T1000 (cell line): ENCODE measurements at regions not wholly inside any gene's neighbourhood (a gene's known extent, or its start where the extent isn't known, plus 50 kb on each side); places are given as distances from the start of the nearest gene placed in this dataset.
A peak's percentile ranks its signal among the peaks of the same experiment; 100 is the strongest.
"Not testable (repeated sequence)": the region's sequence is repeated elsewhere in the genome, so short reads cannot be mapped to it uniquely, and the experiment has no call there.

Experiments used
- DNase-seq: peaks from one replicate; lab custom pipeline; 2025; ENCODE audit warnings: mixed read lengths; lab: John Stamatoyannopoulos, UW

GRCh38 chr5:110872200-110872599 is 133.4 kb downstream of the SLC25A46 start:
- no peak for DNase-seq

DNA sequence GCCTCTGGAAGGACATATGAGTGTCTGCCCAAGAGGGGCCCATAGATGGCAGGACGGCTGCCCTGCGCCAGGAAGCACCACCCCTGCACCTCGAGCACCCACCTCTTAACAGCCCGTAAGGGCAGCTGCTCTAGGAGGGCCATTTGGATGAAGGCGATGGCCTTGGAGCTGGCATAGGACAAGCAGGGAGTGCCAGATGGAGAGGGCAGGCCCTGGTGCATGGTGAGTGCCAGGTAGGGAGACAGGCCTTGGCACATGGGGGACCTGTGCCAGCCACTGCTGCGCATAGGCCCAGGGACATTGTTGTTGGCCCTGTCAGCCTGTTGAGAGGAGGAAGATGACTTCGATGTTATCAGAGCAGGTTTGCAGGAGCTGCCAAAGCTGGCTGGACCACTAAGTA is 134.2 kb downstream of the SLC25A46 start:
- DNase-seq = no peak

DNA sequence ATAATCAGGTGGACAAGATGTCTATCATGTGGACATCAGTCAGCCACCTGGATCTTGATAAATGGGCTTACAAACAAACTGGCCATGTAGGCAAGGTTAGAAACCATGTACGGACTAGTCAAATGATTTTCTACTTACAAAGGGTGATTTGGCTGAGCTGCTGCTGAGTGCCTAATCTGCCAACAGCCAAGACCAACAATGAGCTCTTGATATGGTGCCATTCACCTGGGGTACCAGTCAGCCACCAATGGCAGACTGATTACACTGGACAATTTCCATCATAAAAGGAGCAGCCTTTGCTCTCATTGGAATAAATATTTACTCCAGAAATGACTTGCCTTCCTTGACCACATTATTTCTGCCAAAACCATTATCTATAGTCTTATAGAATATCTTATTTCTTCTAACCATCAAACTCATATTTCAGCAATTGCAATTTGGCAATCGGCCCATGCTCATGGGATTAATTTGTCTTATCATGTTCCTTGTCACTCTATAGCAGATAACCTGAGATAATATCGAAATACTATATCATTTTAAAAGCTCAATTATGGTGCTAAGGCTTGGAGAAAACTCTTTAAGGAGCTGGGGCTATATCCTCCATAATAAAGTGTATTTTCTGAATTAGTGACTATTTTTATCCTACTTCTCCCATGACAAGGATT is 135.1 kb downstream of the SLC25A46 start:
- no peak for DNase-seq

GRCh38 chr5:110875115-110875514 is 136.3 kb downstream of the SLC25A46 start:
- not testable (repeated sequence) for DNase-seq

GRCh38 chr5:110878115-110878514 is 139.3 kb downstream of the SLC25A46 start:
- no peak for DNase-seq

- no peak for DNase-seq
Measured at GRCh38 chr5:110879675-110880074, 140.9 kb downstream of the SLC25A46 start.

GRCh38 chr5:110880413-110880812 is 141.6 kb downstream of the SLC25A46 start:
- peak; percentile 57 for DNase-seq

GRCh38 chr5:110884005-110884404 is 145.2 kb downstream of the SLC25A46 start:
- DNase-seq = no peak

DNA sequence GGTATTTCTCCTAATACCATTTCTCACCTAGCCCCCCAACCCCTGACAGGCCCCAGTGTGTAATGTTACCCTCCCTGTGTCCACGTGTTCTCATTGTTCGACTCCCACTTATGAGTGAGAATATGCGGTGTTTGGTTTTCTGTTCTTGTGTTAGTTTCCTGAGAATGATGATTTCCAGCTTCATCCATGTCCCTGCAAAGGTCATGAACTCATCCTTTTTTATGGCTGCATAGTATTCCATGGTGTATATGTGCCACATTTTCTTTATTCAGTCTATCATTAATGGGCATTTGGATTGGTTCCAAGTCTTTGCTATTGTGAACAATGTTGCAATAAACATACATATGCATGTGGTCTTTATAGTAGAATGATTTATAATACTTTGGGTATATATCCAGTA is 148.4 kb downstream of the SLC25A46 start:
- DNase-seq = not testable (repeated sequence)

DNA sequence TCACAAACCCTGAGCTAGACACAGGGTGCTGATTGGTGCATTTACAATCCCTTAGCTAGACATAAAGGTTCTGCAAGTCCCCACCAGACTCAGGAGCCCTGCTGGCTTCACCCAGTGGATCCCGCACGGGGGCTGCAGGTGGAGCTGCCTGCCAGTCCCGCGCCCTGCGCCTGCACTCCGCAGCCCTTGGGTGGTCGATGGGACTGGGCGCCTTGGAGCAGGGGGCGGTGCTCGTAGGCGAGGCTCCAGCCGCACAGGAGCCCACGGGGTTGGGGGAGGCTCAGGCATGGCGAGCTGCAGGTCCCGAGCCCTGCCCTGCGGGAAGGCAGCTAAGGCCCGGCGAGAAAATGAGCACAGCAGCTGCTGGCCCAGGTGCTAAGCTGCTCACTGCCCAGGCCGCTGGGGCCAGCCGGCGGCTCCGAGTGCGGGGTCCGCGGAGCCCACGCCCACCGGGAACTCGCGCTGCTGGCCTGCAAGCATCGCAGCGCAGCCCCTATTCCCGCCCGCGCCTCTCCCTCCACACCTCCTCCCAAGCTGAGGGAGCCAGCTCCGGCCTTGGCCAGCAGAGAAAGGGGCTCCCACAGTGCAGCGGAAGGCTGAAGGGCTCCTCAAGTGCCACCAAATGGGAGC is 155.2 kb downstream of the SLC25A46 start:
- DNase-seq = not testable (repeated sequence)

DNA sequence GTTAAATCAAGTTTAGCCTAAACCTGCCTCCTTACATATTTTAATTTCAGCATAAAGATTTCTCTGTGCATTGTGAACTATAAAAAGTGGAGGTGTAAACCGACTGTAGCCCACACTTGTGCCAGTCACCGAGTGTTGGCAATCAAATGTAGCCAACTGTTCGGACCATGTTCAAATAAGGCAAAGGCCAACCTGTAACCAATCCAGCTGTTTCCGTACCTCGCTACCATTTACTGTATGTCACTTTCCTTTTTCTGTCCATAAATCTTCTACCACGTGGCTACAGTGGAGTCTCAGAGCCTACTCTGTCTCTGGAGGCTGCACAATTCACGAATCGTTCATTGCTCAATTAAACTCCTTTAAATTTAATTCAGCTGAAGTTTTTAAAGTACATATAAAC is 156.0 kb downstream of the SLC25A46 start:
- DNase-seq = no peak

DNA sequence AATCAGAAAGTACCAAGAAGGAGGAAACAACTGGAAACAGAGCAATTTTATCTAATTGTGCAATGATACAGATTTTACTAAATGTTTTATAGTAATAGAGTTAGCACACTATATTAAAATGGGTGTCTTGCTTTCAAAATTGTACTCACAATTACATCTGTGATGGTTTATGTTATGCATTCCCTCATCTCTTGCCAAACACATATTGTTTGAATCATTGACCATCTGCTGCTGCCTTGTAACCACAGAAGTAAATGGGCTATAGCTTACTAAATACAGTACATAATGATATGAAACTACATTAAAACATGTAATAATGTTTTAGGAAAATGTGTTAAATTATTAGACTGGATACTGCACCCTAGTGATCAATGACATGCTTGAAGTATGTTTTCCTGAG is 158.1 kb downstream of the SLC25A46 start:
- no peak for DNase-seq

DNA sequence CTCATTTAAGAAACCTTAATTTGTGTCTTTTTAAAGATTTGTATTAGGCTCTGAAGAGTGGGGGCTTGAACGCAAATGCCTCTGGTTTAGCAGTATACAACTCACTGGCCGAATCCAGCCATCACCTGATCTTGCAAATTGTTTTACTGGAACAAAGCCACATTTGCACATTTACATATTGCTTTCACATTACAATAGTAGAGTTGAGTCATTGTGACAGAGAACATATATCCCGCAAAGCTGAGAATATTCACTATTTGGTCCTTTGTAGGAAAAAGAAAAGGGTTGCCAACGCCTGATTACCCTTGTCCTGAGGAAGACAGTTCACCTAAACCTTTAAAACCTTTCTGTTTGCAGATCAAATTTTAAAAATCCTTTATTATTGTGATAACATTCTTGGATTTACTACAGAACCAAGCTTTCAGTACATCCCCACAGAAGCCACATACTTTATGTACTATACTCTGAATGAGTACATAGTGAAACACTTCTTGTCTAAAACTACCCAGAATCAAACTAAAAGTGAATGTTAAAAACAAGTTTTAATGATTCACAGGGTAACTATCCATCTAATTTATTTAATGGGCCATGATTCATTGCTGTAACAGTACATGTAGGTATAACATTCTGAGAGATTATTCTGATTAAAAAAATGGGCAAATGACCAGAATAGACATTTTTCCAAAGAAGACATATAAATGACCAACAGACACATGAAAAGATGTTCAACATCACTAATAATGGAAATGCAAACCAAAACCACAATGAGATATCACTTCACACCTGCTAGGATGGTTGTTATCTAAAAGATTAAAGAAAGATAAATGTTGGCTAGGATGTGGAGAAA is 161.0 kb downstream of the SLC25A46 start:
- DNase-seq = peak; percentile 1

GRCh38 chr5:110900829-110901228 is 162.0 kb downstream of the SLC25A46 start:
- no peak for DNase-seq

DNA sequence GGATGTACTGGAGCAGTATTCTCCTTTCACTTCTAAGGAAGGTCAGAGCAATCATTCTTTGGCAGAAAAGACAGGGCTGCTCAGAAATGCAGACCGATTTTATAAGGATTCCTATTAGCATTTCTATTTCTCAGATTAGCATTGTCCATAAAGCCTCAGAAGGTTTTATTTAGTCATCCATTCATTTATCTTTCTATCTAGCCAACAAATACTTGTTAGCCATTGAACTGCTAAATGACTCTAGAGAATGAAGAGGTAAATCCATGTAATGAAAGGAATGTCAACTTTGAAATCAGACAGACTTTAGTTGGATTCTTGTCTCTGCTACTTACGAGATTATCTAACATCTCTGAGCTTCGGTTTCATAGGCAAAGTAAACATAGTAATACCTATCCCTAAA is 165.2 kb downstream of the SLC25A46 start:
- no peak for DNase-seq

DNA sequence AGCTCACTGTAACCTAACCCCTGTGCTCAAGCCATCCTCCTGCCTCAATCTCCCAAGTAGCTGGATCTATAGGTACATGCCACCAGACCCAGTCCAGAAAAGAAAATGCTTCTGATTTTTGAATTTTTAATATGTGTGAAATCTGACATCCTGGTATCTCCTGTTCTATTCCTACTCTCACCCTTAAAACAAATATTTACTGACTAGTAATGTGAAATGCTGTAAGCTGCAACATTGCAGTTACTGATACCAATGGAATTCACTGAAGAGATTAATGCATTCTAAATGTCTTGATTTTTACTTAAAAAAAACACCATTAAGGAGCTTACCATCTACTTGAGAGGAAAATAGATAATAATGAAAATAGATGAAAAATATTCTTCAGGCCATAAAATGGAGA is 162.7 kb upstream of the TSLP start:
- DNase-seq = no peak

DNA sequence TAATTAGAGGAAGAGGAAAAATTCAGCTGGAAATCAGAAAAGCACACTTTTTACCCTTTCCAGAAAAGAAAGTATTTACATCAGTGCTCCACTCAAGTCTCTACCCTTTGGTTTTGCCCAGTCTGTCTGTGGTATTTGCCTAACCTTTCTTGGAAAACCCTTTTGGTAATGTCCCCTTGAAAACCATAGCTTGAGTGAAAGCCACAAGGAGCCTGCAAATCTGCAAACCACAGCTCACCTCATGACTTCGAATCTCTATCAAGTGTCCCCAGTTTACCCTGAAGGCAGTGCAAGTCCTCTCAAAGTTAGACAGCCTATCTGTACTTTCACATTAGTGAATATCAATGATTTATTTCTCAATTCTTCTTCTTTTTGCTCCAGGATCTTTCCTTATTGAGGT is 162.1 kb upstream of the TSLP start:
- no peak for DNase-seq

- DNase-seq = no peak
Measured at GRCh38 chr5:110909950-110910349, 161.6 kb upstream of the TSLP start.

- DNase-seq = no peak
Measured at GRCh38 chr5:110913221-110913620, 158.3 kb upstream of the TSLP start.

DNA sequence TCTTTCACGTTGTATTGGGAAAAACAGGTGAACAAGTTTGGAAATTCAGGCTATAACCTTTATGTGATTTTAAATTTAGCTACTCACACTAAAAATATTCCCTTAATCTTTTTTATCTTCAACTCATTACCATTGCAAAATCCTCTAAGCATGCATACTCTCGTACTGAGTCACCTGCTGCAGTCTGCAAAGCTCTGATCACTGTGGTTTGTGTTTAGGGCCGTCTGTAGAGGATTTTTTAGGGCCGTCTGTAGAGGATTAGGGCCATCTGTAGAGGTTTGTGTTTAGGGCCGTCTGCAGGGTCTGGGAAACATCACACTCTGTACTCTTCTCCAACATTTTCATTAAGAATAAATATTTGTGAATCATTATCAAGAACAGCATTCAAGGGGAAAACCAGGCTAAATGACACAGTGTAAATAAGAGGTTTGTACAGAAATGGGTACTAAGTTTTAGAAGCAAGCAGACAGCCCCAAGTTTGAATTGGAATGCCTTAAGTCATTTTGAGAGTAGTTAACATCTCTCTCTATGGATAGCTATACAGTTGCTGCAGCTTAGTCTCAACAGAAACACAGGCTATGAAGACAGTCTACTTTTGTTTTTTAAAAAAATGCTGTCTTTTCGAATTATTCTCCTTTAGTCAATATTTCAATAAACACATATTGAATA is 155.0 kb upstream of the TSLP start:
- peak; percentile 28 for DNase-seq

GRCh38 chr5:110917161-110917875 is 154.2 kb upstream of the TSLP start:
- DNase-seq = no peak

GRCh38 chr5:110918683-110919082 is 152.8 kb upstream of the TSLP start:
- no peak for DNase-seq
